Suppressor macrophage treated with lipopolysaccharide for 4 hours (primary cell): ENCODE measurements at regions not wholly inside any gene's neighbourhood (a gene's known extent, or its start where the extent isn't known, plus 50 kb on each side); places are given as distances from the start of the nearest gene placed in this dataset.

Source experiments
- DNase-seq: peaks from one replicate; pipeline ENCODE4 v3.0.0-alpha.2; 2020

- no peak for DNase-seq
These were observed 744.2 kb upstream of the GRIA3 start for GRCh38 chrX:122439831-122440230.

GRCh38 chrX:122440832-122441231 lies 743.2 kb upstream of the GRIA3 start:
- DNase-seq = no peak

GRCh38 chrX:122441451-122441850 lies 742.6 kb upstream of the GRIA3 start:
- DNase-seq = no peak

GRCh38 chrX:122445466-122445865 lies 738.6 kb upstream of the GRIA3 start:
- no peak for DNase-seq

- DNase-seq = no peak
These were observed 719.7 kb upstream of the GRIA3 start for GRCh38 chrX:122464341-122464740.

GRCh38 chrX:122475306-122475705 lies 708.8 kb upstream of the GRIA3 start:
- DNase-seq = no peak

GRCh38 chrX:122500556-122500955 lies 683.5 kb upstream of the GRIA3 start:
- DNase-seq = no peak

GRCh38 chrX:122501652-122502051 lies 682.4 kb upstream of the GRIA3 start:
- DNase-seq = no peak

GRCh38 chrX:122504026-122504425 lies 680.1 kb upstream of the GRIA3 start:
- DNase-seq = no peak

- DNase-seq = no peak
These were observed 671.5 kb upstream of the GRIA3 start for GRCh38 chrX:122512561-122513072.

GRCh38 chrX:122517786-122518185 lies 666.3 kb upstream of the GRIA3 start:
- DNase-seq = no peak

- DNase-seq = no peak
These were observed 638.3 kb upstream of the GRIA3 start for GRCh38 chrX:122545778-122546177.

- DNase-seq = no peak
These were observed 637.8 kb upstream of the GRIA3 start for GRCh38 chrX:122546269-122546668.

- no peak for DNase-seq
These were observed 631.7 kb upstream of the GRIA3 start for GRCh38 chrX:122552286-122552800.

GRCh38 chrX:122555925-122556324 lies 628.2 kb upstream of the GRIA3 start:
- no peak for DNase-seq

GRCh38 chrX:122565952-122566351 lies 618.1 kb upstream of the GRIA3 start:
- no peak for DNase-seq

GRCh38 chrX:122566401-122566800 lies 617.7 kb upstream of the GRIA3 start:
- DNase-seq = no peak

- DNase-seq = no peak
These were observed 616.2 kb upstream of the GRIA3 start for GRCh38 chrX:122567911-122568310.

GRCh38 chrX:122572461-122572860 lies 611.6 kb upstream of the GRIA3 start:
- no peak for DNase-seq

- DNase-seq = no peak
These were observed 605.0 kb upstream of the GRIA3 start for GRCh38 chrX:122579036-122579435.

- no peak for DNase-seq
These were observed 604.6 kb upstream of the GRIA3 start for GRCh38 chrX:122579526-122579925.

- DNase-seq = no peak
These were observed 601.7 kb upstream of the GRIA3 start for GRCh38 chrX:122582280-122582974.

- DNase-seq = no peak
These were observed 601.1 kb upstream of the GRIA3 start for GRCh38 chrX:122582975-122583305.

- DNase-seq = no peak
These were observed 600.5 kb upstream of the GRIA3 start for GRCh38 chrX:122583551-122583950.

GRCh38 chrX:122584981-122585380 lies 599.1 kb upstream of the GRIA3 start:
- no peak for DNase-seq
